Ascending aorta (tissue), 2 donors: ENCODE measurements at regions not wholly inside any gene's neighbourhood (a gene's known extent, or its start where the extent isn't known, plus 50 kb on each side); places are given as distances from the start of the nearest gene placed in this dataset.

ENCODE experiments used
- DNase-seq, 2 donors: peaks; one replicate each; pipeline ENCODE4 v3.0.0-alpha.2; 2019; ENCODE audit warnings: low spot score in 2 of 2
- H3K27ac ChIP-seq, 2 donors: fragments of 200-600 bp; sonication (generic); one replicate each; pipeline ENCODE4 v1.5.1; 2016 to 2017; ENCODE audit warnings: mild to moderate bottlenecking in 1 of 2
- H3K27me3 ChIP-seq: fragments of 200-600 bp; sonication (generic); one replicate; pipeline ENCODE4 v1.5.1; 2017
- H3K36me3 ChIP-seq, 2 donors: fragments of 200-600 bp; sonication (generic); one replicate each; pipeline ENCODE4 v1.5.1; 2016
- H3K4me1 ChIP-seq, 2 donors: fragments of 200-600 bp; sonication (generic); one replicate each; pipeline ENCODE4 v1.5.1; 2016 to 2017; ENCODE audit warnings: mild to moderate bottlenecking in 1 of 2
- H3K4me3 ChIP-seq, 2 donors: fragments of 200-600 bp; sonication (generic); one replicate each; pipeline ENCODE4 v1.5.1; 2016 to 2017; ENCODE audit warnings: mild to moderate bottlenecking in 1 of 2
- H3K9me3 ChIP-seq, 2 donors: fragments of 200-600 bp; sonication (generic); one replicate each; pipeline ENCODE4 v1.5.1; 2016
- intact Hi-C: fragments of 100-400 bp; cut with DNase I; formaldehyde crosslinking; loops from one replicate; pipeline ENCODE4 v1.15.1; 2023
- TF ChIP-seq, protein P1 (sequence below), 3 experiments: fragments of 200-600 bp in 2 of 3; fragments of 450-650 bp in 1 of 3; sonication (generic) in 2 of 3; IDR thresholded peaks; one replicate each; pipeline ENCODE4 v1.5.1; 2016 to 2019; ENCODE audit warnings: antibody characterized with exemption in 3 of 3, mild to moderate bottlenecking in 1 of 3, moderate library complexity in 1 of 3

DNA sequence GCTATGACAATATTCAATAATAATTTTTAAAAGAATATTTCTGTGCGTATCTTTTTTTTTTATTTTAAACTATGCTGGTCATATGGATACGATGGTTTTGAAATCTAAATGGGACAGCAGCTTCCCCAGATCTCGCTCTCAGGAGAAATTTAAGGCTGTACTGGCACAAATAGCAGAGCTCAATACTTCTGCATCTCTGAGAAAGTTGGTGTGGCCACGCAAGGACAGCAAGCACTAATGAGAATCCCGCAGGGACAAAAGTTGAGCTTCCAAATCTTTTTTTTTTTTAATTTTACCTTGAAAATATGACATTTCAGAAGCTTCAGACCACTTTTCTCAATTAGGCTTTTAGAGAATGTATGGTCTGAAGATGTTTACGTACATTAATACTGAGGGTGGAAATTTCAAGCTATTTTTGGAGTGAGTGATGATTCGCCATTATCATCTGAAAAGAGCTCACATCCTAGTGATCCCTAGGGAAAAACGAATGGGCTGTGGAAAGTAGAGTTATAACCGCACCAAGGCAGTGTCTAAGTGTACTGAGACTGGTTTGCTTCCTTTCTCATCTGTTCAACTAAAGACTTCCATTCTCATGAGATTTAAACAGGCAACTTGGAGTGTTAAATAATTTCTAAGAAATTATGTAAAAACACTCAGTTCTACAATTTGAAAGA lies 840.0 kb downstream of the C6orf118 start:
- H3K4me1 ChIP-seq: no peaks in the 10 kb centered on the region
- no peak overlapping the region for H3K4me3 ChIP-seq
- H3K9me3 ChIP-seq: no peaks in the 10 kb centered on the region
- intact Hi-C loops: no loop called here
- no peaks in the 10 kb centered on the region for H3K27me3 ChIP-seq
- no peaks in the 10 kb centered on the region for H3K36me3 ChIP-seq
- TF ChIP-seq, protein P1, sequence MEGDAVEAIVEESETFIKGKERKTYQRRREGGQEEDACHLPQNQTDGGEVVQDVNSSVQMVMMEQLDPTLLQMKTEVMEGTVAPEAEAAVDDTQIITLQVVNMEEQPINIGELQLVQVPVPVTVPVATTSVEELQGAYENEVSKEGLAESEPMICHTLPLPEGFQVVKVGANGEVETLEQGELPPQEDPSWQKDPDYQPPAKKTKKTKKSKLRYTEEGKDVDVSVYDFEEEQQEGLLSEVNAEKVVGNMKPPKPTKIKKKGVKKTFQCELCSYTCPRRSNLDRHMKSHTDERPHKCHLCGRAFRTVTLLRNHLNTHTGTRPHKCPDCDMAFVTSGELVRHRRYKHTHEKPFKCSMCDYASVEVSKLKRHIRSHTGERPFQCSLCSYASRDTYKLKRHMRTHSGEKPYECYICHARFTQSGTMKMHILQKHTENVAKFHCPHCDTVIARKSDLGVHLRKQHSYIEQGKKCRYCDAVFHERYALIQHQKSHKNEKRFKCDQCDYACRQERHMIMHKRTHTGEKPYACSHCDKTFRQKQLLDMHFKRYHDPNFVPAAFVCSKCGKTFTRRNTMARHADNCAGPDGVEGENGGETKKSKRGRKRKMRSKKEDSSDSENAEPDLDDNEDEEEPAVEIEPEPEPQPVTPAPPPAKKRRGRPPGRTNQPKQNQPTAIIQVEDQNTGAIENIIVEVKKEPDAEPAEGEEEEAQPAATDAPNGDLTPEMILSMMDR (IDR thresholded peaks at IDR 0.05): no peak
- no peak overlapping the region for H3K27ac ChIP-seq
- DNase-seq: no peak

DNA sequence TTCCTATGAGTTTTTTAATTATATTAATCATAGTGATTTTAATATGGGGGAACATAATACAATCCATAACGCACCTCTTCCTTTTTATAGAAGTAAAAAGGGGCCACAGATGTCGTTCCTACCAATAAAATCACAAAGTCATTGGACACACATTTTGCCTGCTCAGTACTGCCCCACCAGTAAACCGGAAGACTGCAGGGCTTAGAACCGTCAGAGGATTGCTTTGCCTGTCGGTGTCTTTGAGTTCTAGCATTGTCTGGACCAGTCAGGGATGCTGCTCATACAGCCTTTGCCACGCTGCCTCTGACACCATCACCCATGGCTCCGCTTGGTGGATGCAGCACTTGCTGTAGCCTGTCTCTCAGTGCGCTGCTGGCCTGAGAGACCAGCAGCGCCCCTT lies 853.6 kb downstream of the C6orf118 start:
- no peaks in the 10 kb centered on the region for H3K4me1 ChIP-seq
- H3K36me3 ChIP-seq: no peaks in the 10 kb centered on the region
- H3K27ac ChIP-seq: no peak overlapping the region
- H3K27me3 ChIP-seq: no peaks in the 10 kb centered on the region
- H3K9me3 ChIP-seq: no peaks in the 10 kb centered on the region
- TF ChIP-seq, protein P1 (IDR thresholded peaks at IDR 0.05): no peak
- no peak overlapping the region for H3K4me3 ChIP-seq
- intact Hi-C loops: no loop called here
- no peak for DNase-seq

DNA sequence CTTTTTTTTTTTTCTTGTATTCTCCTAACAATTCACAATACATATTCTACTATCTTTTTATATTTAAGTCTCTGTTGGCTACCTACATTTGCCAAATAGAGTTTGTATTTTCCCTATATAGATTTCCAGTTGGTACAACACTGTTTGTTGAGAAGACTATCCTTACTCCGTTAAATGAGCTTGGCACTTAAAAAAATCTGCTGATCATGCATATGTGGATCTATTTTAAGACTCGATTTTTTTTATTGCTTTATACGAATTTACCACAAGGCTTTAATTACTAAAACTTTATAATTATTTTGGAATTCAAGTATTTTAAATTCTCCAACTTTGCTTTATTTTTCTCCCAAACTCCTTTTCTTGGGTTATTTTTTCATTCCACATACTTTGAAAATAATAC lies 855.6 kb downstream of the C6orf118 start:
- TF ChIP-seq, protein P1 (IDR thresholded peaks at IDR 0.05): no peak
- intact Hi-C loops: no loop called here

DNA sequence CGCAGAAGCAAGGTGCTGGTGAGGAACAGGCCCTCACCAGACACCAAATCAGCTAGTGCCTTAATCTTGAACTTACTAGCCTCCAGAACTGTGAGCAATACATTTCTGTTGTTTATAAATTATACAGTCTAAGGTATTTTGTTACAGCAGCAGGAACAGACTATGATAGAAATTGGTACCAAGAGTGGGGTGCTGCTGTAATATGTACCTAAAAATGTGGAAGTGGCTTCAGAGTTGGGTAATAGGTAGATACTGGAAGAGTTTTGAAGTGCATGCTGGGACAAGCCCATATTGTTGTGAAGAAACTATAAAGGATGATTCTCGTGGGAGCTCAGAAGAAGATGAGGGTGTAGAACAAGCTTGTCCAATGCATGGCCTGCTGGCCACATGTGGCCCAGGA lies 866.8 kb downstream of the C6orf118 start:
- Histone ChIP-seq H3K27ac (no peak overlapping the region), H3K9me3 (no peaks in the 10 kb centered on the region), H3K4me3 (no peak overlapping the region), H3K27me3 (no peaks in the 10 kb centered on the region), H3K4me1 (no peaks in the 10 kb centered on the region), H3K36me3 (no peaks in the 10 kb centered on the region)
- TF ChIP-seq, protein P1 (IDR thresholded peaks at IDR 0.05): no peak
- DNase-seq: no peak
- intact Hi-C loops: no loop called here

More for the DNA sequence above, 855.6 kb downstream of the C6orf118 start:
- no peak overlapping the region for H3K27ac ChIP-seq
- DNase-seq: no peak
- no peaks in the 10 kb centered on the region for H3K36me3 ChIP-seq
- no peak overlapping the region for H3K4me3 ChIP-seq
- H3K27me3 ChIP-seq: no peaks in the 10 kb centered on the region
- H3K4me1 ChIP-seq: no peaks in the 10 kb centered on the region
- H3K9me3 ChIP-seq: no peaks in the 10 kb centered on the region

DNA sequence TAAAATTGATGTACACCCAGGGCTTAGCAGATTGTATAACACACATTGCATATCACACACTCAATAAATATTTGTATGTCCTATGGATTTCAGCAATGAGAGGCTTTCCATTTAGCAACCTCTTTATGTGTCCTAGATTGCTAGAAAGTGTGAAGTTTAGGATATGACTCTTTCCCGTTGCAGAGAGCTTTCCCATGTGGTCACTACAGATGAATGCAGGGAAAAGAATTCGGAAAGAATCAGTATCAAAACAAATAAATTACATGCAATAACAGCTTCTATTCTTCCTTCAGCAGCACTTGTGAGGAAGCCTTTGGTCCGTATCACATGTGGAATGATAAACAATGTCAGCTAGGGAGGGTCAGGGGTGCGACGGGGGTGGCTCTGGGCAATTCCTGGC lies 870.1 kb downstream of the C6orf118 start:
- Histone ChIP-seq H3K27me3 (no peaks in the 10 kb centered on the region), H3K36me3 (no peaks in the 10 kb centered on the region), H3K4me3 (no peak overlapping the region), H3K4me1 (no peaks in the 10 kb centered on the region), H3K27ac (no peak overlapping the region), H3K9me3 (no peaks in the 10 kb centered on the region)
- no peak for DNase-seq
- intact Hi-C loops: no loop called here
- TF ChIP-seq, protein P1 (IDR thresholded peaks at IDR 0.05): no peak

DNA sequence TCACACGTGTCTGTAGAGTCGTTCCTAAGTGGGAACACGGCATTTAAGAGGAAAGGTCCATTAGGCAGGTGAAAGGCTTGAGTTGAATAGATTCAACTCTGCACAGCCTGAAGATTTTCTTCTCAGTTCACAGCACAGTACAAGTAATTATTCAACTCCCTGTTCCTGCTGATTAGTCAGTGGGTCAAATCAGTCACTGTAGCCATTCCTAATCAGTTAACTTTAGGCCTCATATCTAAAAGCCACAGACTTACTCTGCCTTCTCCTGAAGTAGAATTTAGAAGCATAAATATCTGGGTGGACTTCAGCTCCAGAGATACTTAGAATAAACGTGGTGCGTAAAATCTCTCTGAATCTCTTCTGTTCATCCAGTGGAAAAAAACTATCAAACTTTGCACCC lies 872.4 kb downstream of the C6orf118 start:
- Histone ChIP-seq H3K27me3 (no peaks in the 10 kb centered on the region), H3K4me3 (no peak overlapping the region), H3K36me3 (no peaks in the 10 kb centered on the region), H3K4me1 (no peaks in the 10 kb centered on the region), H3K27ac (no peak overlapping the region), H3K9me3 (no peaks in the 10 kb centered on the region)
- TF ChIP-seq, protein P1 (IDR thresholded peaks at IDR 0.05): no peak
- DNase-seq: no peak
- intact Hi-C loops: no loop called here
